ENCODE measurements at regions not wholly inside any gene's neighbourhood (a gene's known extent, or its start where the extent isn't known, plus 50 kb on each side); places are given as distances from the start of the nearest gene placed in this dataset.

GRCh38 chr17:14791221-14791620 lies 473.9 kb downstream of the PMP22 start:
- no peaks in the 10 kb centered on the region for H3K79me2 ChIP-seq (replicated peaks; ENCODE audit: insufficient read depth, low read length)
- no peaks in the 10 kb centered on the region for H3K9me3 ChIP-seq (ENCODE audit: low read length)
- H3K4me2 ChIP-seq (ENCODE audit: low read length), result no peak overlapping the region
- TF ChIP-seq EZH2 (IDR thresholded peaks at IDR 0.05; ENCODE audit: borderline replicate concordance, insufficient read depth, low read length, poor library complexity, severe bottlenecking) (no peak), POLR2AphosphoS5 (IDR thresholded peaks at IDR 0.05) (no peak), MXI1 (conservative IDR thresholded peaks at IDR 0.05; ENCODE audit: poor library complexity, severe bottlenecking) (no peak), CTCF (IDR thresholded peaks at IDR 0.05; ENCODE audit: poor library complexity, severe bottlenecking) (no peak), EP300 (conservative IDR thresholded peaks at IDR 0.05; ENCODE audit: poor library complexity, severe bottlenecking) (no peak), RAD21 (conservative IDR thresholded peaks at IDR 0.05) (no peak), REST (IDR thresholded peaks at IDR 0.05; ENCODE audit: borderline replicate concordance) (no peak), TAF1 (IDR thresholded peaks at IDR 0.05; ENCODE audit: low read depth) (no peak), SMC3 (conservative IDR thresholded peaks at IDR 0.05; ENCODE audit: poor library complexity) (no peak)
- no peaks in the 10 kb centered on the region for H4K20me1 ChIP-seq (ENCODE audit: insufficient read depth)
- no peaks in the 10 kb centered on the region for H3K36me3 ChIP-seq (ENCODE audit: insufficient read depth, low read length)
- no peak overlapping the region for H3K9ac ChIP-seq (ENCODE audit: low read length)
- H3K27me3 ChIP-seq (ENCODE audit: insufficient read depth, low read depth, low read length), result no peaks in the 10 kb centered on the region
- H3K27ac ChIP-seq (ENCODE audit: low read length), result no peak overlapping the region
- H2AFZ ChIP-seq (ENCODE audit: low read depth, low read length), result no peak overlapping the region
- H3K4me3 ChIP-seq (ENCODE audit: low read length), result no peak overlapping the region
- H3K9me2 ChIP-seq (ENCODE audit: insufficient read depth, low read length), result no peaks in the 10 kb centered on the region
- no peaks in the 10 kb centered on the region for H3F3A ChIP-seq (ENCODE audit: insufficient read depth, low read length, poor library complexity, severe bottlenecking)

GRCh38 chr17:14790521-14790920 lies 474.6 kb downstream of the PMP22 start:
- TF ChIP-seq RAD21 (conservative IDR thresholded peaks at IDR 0.05), result no peak
- no peak for TF ChIP-seq EZH2 (IDR thresholded peaks at IDR 0.05; ENCODE audit: borderline replicate concordance, insufficient read depth, low read length, poor library complexity, severe bottlenecking)
- no peak for TF ChIP-seq CTCF (IDR thresholded peaks at IDR 0.05; ENCODE audit: poor library complexity, severe bottlenecking)
- no peak for TF ChIP-seq EP300 (conservative IDR thresholded peaks at IDR 0.05; ENCODE audit: poor library complexity, severe bottlenecking)
- no peak for TF ChIP-seq MXI1 (conservative IDR thresholded peaks at IDR 0.05; ENCODE audit: poor library complexity, severe bottlenecking)
- no peak for TF ChIP-seq TAF1 (IDR thresholded peaks at IDR 0.05; ENCODE audit: low read depth)
- no peak for TF ChIP-seq REST (IDR thresholded peaks at IDR 0.05; ENCODE audit: borderline replicate concordance)
- TF ChIP-seq SMC3 (conservative IDR thresholded peaks at IDR 0.05; ENCODE audit: poor library complexity), result no peak
- no peak for TF ChIP-seq POLR2AphosphoS5 (IDR thresholded peaks at IDR 0.05)
- Histone ChIP-seq H4K20me1 (ENCODE audit: insufficient read depth) (no peaks in the 10 kb centered on the region), H3K9me3 (ENCODE audit: low read length) (no peaks in the 10 kb centered on the region), H3F3A (ENCODE audit: insufficient read depth, low read length, poor library complexity, severe bottlenecking) (no peaks in the 10 kb centered on the region), H3K79me2 (replicated peaks; ENCODE audit: insufficient read depth, low read length) (no peaks in the 10 kb centered on the region), H3K27me3 (ENCODE audit: insufficient read depth, low read depth, low read length) (no peaks in the 10 kb centered on the region), H3K9me2 (ENCODE audit: insufficient read depth, low read length) (no peaks in the 10 kb centered on the region), H3K36me3 (ENCODE audit: insufficient read depth, low read length) (no peaks in the 10 kb centered on the region), H3K9ac (ENCODE audit: low read length) (no peak overlapping the region), H3K4me2 (ENCODE audit: low read length) (no peak overlapping the region), H3K27ac (ENCODE audit: low read length) (no peak overlapping the region), H2AFZ (ENCODE audit: low read depth, low read length) (no peak overlapping the region), H3K4me3 (ENCODE audit: low read length) (no peak overlapping the region)

Data from neural cell (in vitro differentiated cells).